ENCODE measurements at regions not wholly inside any gene's neighbourhood (a gene's known extent, or its start where the extent isn't known, plus 50 kb on each side); places are given as distances from the start of the nearest gene placed in this dataset.

DNA sequence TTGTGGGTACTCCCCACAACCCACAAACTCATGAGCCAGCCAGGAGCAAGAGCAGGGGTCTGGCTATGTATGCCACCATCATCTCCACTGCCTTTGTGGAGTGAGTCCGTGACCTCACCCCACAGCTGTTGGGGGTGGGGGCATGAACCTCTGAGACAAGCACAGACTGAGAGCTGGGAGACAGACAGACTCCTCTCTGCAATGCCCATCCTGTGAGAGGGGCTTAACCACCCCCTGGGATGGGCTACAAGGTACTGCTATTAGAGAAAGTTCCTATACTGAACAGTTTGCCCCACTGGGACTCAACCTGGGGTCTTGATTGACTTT, 84.5 kb downstream of the PITPNM2 start:
- DNase-seq (ENCODE audit: low read depth), result no peak
- no peak for TF ChIP-seq CTCF (conservative IDR thresholded peaks at IDR 0.05; ENCODE audit: control insufficient read depth, insufficient read depth, low read depth, low read length)
- H3K4me3 ChIP-seq (ENCODE audit: control insufficient read depth, low read depth, low read length), result no peak overlapping the region

DNA sequence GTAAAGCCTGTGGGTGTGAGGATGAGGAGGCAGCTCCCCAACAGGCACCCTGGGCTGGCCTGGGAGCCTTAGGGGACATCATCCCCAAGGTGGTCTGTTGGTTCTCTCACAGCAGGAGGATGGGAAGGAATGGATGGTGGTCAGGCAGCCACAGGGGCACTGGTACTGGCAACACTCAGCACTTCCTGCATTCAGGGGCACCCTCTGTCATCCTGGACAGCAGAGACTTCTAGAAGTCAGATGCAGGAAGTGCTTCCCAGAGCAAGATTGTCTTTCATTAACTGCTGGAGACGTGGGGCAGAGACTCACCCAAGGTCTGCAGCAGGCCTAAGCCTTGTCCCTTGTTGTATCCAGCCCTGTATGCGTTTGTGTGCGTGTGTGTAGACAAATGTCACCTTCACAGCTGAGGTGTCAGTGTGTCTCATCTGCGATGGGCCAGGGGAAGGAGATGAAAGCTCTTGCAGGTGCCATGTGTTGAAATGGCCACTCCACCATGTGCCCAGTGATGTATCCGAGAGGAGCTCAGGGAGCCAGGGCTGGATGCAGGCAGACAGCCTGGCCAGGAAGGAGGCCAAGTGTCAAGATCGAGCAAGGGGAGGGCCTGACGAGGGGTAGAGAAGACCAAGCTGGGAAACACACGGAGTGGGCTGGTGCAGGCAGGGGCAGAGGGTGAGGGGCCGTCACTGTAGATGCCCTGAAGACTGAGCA, 85.1 kb downstream of the PITPNM2 start:
- no peak for TF ChIP-seq CTCF (conservative IDR thresholded peaks at IDR 0.05; ENCODE audit: control insufficient read depth, insufficient read depth, low read depth, low read length)
- no peak overlapping the region for H3K4me3 ChIP-seq (ENCODE audit: control insufficient read depth, low read depth, low read length)
- DNase-seq (ENCODE audit: low read depth), result no peak

- no peak for TF ChIP-seq CTCF (conservative IDR thresholded peaks at IDR 0.05; ENCODE audit: control insufficient read depth, insufficient read depth, low read depth, low read length)
- DNase-seq (ENCODE audit: low read depth), result no peak
- H3K4me3 ChIP-seq (ENCODE audit: control insufficient read depth, low read depth, low read length), result no peak overlapping the region
Observed at GRCh38 chr12:123064885-123065619, 84.6 kb downstream of the ARL6IP4 start.

GRCh38 chr12:123064366-123064765, 83.9 kb downstream of the ARL6IP4 start:
- TF ChIP-seq CTCF (conservative IDR thresholded peaks at IDR 0.05; ENCODE audit: control insufficient read depth, insufficient read depth, low read depth, low read length), result no peak
- no peak overlapping the region for H3K4me3 ChIP-seq (ENCODE audit: control insufficient read depth, low read depth, low read length)
- no peak for DNase-seq (ENCODE audit: low read depth)

DNA sequence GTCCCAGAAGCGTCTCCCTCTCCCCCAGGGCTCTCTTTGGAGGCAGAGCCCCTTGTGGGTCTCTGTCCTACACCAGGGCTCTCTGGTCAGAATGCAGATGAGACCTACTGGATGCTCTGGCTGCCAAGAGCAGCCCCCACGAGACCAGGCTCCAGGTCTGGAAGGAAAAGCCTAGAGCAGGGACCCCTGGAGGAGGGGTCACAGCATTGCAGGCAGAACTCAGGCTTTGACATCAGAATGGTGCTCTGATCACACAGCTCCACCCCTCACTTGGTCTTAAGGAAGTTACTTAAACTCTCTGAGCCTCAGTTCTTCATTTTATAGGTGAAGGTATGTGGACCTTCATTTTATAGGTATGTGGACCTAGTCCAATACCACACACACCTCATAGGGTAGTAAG, 83.1 kb downstream of the ARL6IP4 start:
- H3K4me3 ChIP-seq (ENCODE audit: control insufficient read depth, low read depth, low read length), result no peak overlapping the region
- peak; percentile 35 for TF ChIP-seq CTCF (conservative IDR thresholded peaks at IDR 0.05; ENCODE audit: control insufficient read depth, insufficient read depth, low read depth, low read length)
- peak; percentile 30 for DNase-seq (ENCODE audit: low read depth)

DNA sequence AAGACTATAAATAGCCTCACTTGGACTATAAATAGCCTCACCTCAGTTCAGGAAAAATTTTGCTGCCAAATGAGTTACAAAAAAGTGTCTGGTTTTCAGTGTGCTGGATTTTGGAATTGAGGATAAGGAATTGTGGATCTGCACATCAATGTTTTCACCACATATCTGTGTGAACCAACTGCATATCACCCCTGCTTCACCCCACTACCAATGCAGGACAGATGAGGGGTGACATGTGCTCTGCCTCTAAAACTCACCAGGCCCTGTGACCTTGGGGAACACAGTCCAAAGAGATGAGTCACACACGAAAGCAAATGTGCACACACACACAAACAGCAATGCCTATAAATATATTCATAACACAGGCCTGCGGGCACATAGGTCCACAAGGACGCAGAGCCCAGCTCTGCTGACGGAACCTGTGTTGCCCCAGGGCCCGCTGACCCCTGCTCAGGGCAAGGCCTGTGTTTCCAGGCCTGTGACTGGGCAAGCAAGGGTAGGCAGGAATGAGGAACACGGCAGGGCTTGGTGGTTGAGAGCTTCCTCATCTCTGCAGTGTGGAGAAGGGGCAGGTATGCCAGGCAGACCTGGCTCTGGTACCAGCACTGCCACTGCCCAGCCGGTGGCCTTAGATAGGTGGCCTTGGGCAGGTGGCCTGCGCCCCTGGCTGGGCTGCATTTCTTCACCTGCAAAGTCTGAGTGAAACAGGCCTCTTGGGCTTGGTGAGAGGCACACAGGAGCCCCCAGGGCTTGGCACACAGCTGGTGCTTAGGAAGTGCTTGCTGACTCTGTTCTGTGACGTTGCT, 82.4 kb downstream of the ARL6IP4 start:
- H3K4me3 ChIP-seq (ENCODE audit: control insufficient read depth, low read depth, low read length), result no peak overlapping the region
- TF ChIP-seq CTCF (conservative IDR thresholded peaks at IDR 0.05; ENCODE audit: control insufficient read depth, insufficient read depth, low read depth, low read length), result no peak
- DNase-seq (ENCODE audit: low read depth), result peak; percentile 74
